HEK293 (cell line): ENCODE measurements at regions not wholly inside any gene's neighbourhood (a gene's known extent, or its start where the extent isn't known, plus 50 kb on each side); places are given as distances from the start of the nearest gene placed in this dataset.

ENCODE experiments used
- ATF2 ChIP-seq: fragments of 450-650 bp; formaldehyde crosslinking; IDR thresholded peaks from 2 replicates; pipeline ENCODE4 v1.5.1; 2016; ENCODE audit warnings: missing biosample characterization, missing genetic modification characterization, low read depth
- GLIS1 ChIP-seq: fragments of 450-650 bp; formaldehyde crosslinking; IDR thresholded peaks from 2 replicates; pipeline ENCODE4 v1.5.1; 2016; ENCODE audit warnings: missing biosample characterization, missing genetic modification characterization
- IKZF3 ChIP-seq: fragments of 450-650 bp; IDR thresholded peaks from 2 replicates; pipeline ENCODE4 v1.5.0; 2018; ENCODE audit warnings: missing biosample characterization, mild to moderate bottlenecking, missing genetic modification characterization, moderate library complexity
- SETDB1 ChIP-seq: IDR thresholded peaks from one replicate; pipeline ENCODE4 v1.6.1; 2017; ENCODE audit warnings: mild to moderate bottlenecking, low read length, moderate library complexity, mixed read lengths; ENCODE audit not compliant: insufficient read length
- ZBTB21 ChIP-seq: fragments of 450-650 bp; formaldehyde crosslinking; IDR thresholded peaks from 2 replicates; pipeline ENCODE4 v1.5.1; 2017; ENCODE audit warnings: missing biosample characterization, missing genetic modification characterization
- ZNF600 ChIP-seq: fragments of 450-650 bp; formaldehyde crosslinking; IDR thresholded peaks from 2 replicates; pipeline ENCODE4 v1.5.1; 2016; ENCODE audit warnings: missing biosample characterization, missing genetic modification characterization
- ZNF654 ChIP-seq: fragments of 450-650 bp; formaldehyde crosslinking; IDR thresholded peaks from 2 replicates; pipeline ENCODE4 v1.5.1; 2016; ENCODE audit warnings: low read depth, missing biosample characterization, missing genetic modification characterization
- ZSCAN30 ChIP-seq: fragments of 450-650 bp; IDR thresholded peaks from 2 replicates; pipeline ENCODE4 v1.5.1; 2018; ENCODE audit warnings: missing biosample characterization, mild to moderate bottlenecking, missing genetic modification characterization, moderate library complexity
- TF ChIP-seq, protein P1 (sequence below): sonication (generic); formaldehyde crosslinking; IDR thresholded peaks from 2 replicates; pipeline ENCODE4 v1.8.1; 2022; ENCODE audit warnings: mild to moderate bottlenecking, moderate library complexity, missing genetic modification reagents
- TF ChIP-seq, protein P2 (sequence below): fragments of 450-650 bp; formaldehyde crosslinking; IDR thresholded peaks from 2 replicates; pipeline ENCODE4 v1.5.1; 2016; ENCODE audit warnings: missing biosample characterization, missing genetic modification characterization

DNA sequence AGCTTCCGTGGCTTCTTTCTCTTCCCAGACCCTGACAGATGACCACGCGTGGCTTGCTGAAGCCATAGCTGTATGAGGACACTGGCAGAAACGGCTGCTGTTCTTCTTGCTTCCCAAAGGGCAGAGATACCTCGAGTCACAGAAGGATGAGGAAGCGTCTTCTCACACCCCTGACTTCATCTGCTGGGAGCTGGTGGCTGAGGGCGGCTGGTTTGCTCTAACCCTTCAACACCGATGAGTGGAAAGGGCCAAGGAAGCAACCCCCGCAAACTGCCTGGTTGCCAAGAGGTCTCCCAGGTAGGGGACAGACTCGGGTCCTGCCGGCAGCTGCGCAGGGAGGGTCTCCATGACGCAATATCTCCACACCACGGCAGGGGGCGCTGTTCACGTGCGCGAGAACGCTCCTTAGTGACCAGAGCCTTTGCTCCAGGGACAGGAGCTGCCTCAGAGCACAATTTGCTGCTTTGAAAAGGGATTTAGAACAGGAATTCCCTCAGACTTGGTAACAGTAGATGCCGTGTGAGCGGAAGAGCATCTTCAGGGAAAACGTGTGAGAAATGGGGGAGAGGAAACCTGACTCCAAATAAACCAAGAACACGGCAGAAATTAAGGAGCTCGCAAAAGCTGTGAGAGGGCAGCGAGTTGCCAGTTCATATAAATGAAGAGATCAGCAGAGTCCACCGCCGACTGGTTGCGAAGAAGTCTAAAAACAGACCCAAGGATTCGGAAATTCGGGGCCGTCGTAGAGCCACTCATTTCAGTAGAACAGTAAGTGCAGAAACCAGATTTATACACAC, 80.2 kb downstream of the ERMARD start (continued):
- TF ChIP-seq ATF2 (tag by site-specific recombination), result peak; percentile 49
- TF ChIP-seq SETDB1, result no peak
- TF ChIP-seq, protein P1, sequence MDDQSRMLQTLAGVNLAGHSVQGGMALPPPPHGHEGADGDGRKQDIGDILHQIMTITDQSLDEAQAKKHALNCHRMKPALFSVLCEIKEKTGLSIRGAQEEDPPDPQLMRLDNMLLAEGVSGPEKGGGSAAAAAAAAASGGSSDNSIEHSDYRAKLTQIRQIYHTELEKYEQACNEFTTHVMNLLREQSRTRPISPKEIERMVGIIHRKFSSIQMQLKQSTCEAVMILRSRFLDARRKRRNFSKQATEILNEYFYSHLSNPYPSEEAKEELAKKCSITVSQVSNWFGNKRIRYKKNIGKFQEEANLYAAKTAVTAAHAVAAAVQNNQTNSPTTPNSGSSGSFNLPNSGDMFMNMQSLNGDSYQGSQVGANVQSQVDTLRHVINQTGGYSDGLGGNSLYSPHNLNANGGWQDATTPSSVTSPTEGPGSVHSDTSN (CRISPR knock-in tag), result no peak
- peak; percentile 36; the same call in 1 of the 2 replicates for TF ChIP-seq IKZF3 (tag by site-specific recombination)
- TF ChIP-seq GLIS1, result peak; percentile 71
- TF ChIP-seq ZBTB21 (tag by site-specific recombination), result no peak
- TF ChIP-seq ZNF600 (tag by site-specific recombination), result no peak
- TF ChIP-seq ZSCAN30 (tag by site-specific recombination), result peak; percentile 53; the same call in 1 of the 2 replicates
- peak; percentile 74 for TF ChIP-seq ZNF654 (tag by site-specific recombination)
- TF ChIP-seq, protein P2, sequence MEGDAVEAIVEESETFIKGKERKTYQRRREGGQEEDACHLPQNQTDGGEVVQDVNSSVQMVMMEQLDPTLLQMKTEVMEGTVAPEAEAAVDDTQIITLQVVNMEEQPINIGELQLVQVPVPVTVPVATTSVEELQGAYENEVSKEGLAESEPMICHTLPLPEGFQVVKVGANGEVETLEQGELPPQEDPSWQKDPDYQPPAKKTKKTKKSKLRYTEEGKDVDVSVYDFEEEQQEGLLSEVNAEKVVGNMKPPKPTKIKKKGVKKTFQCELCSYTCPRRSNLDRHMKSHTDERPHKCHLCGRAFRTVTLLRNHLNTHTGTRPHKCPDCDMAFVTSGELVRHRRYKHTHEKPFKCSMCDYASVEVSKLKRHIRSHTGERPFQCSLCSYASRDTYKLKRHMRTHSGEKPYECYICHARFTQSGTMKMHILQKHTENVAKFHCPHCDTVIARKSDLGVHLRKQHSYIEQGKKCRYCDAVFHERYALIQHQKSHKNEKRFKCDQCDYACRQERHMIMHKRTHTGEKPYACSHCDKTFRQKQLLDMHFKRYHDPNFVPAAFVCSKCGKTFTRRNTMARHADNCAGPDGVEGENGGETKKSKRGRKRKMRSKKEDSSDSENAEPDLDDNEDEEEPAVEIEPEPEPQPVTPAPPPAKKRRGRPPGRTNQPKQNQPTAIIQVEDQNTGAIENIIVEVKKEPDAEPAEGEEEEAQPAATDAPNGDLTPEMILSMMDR (tag by site-specific recombination), result peak; percentile 80
